Stimulated activated CD4-positive, alpha-beta T cell treated with anti-CD3 and anti-CD28 coated beads, Interleukin-4, amount 100 ng/mL, for 4 hours (primary cell): ENCODE measurements at regions not wholly inside any gene's neighbourhood (a gene's known extent, or its start where the extent isn't known, plus 50 kb on each side); places are given as distances from the start of the nearest gene placed in this dataset.
"Not testable (repeated sequence)": the region's sequence is repeated elsewhere in the genome, so short reads cannot be mapped to it uniquely, and the experiment has no call there.

Source experiments
- DNase-seq, 2 experiments: peaks; one replicate each; pipeline ENCODE4 v3.0.0-alpha.2; 2020

DNA sequence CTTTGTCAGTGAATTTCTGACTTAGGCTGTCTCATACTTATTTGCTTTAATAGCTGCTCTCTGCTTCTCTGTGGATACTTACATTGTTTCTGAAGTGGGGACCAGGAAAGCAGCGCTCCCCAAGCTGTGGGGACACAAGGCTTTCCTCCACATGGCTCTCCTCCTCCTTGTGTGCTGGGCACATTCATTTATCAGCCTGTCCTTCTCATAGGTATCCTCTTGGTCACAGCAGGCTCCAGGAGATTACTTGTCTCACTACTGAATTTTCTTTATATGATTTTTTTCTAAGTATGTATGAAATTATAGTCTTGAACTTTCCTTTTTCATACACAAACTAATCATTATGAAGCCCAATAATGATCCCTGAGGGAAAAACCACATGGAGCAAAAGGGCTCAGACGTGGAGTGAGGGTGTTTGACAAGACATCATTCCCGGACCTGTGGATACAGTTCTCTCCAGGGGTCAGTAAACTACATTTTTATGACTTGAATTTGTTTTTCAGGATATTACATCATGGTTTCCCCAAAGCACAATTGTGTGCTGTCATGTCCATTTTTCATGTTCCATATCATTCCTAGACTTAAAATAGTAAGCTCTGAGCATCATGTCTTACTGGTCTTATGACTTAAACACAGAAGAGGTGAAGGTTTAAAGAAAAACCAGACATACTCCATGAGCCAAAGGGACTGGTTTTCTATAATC lies 234.5 kb downstream of the PCSK1 start:
- DNase-seq, result no peak

DNA sequence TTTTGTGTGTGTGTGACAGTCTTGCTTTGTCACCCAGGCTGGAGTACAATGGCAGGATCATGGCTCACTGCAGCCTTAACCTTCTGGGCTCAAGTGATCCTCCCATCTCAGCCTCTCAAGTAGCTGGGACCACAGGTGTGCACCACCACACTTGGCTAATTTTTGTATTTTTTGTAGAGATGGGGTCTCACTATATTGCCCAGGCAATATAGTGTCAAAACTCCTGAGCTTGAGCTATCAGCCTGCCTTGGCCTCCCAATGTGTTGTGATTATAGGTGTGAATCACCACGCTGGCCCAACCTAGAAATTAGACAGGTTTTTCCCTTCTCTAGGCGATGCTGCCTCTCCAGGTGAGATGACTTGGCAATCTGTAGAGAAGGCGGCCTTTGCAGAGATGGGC lies 235.3 kb downstream of the PCSK1 start:
- not testable (repeated sequence) for DNase-seq

DNA sequence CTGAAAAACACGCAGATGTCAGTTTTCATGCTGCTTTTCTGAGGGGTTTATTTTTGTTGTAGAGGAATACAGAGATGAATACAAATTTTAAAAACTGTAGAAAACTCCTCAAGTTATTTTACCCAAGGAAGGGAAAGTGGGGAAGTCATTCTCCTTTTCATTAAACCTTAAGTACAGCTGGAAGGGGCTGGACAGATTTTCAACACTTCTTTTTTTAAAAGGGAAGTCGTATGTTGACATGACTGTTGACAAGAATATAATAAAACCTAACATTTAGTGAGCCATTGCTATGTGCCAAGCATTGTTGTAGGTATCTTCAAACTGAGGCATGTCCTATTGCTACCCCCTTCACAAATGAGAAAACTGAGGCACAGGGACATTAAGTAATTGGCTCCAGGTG lies 235.7 kb upstream of the ELL2 start:
- DNase-seq, result no peak

- no peak for DNase-seq
These were observed 235.2 kb upstream of the ELL2 start for GRCh38 chr5:96196890-96197289.

- no peak for DNase-seq
These were observed 234.8 kb upstream of the ELL2 start for GRCh38 chr5:96196407-96196806.

DNA sequence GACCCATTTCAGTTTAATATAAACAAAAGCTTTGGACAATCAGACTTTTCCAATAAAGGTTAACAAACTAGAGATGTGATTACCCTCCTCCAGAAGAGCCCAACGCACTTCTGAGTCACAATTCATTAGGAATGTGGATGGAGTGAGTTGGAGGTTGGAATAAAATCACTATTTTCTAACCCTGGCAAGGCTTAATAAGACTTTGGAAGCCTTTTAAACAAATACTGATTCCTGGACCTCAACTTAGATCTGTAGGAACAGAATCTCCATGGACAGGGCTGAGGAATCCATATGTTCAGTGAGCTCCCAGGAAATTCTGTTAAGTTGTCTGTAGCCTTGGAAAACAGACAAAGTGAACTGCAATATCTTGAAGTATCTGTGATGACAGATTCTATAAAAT lies 233.5 kb upstream of the ELL2 start:
- no peak for DNase-seq

DNA sequence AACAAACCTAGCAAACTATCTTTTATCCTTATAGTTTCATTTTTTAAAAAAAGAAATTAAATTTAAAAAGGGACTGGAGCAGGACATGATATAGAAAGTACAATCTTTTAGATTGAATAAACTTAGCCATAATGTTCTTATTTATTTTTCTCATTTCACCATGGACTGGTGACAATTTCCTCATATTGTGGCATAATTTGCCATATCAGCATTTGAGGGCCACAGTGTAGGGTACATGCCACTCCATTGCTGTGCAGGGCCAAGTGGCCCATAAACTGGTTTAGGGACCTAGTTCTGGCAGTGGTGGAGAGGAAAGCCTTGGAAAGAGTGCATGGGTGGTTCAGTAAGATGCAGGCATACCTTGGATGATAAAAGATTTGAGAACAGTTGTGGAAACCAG lies 232.9 kb upstream of the ELL2 start:
- DNase-seq, result no peak

DNA sequence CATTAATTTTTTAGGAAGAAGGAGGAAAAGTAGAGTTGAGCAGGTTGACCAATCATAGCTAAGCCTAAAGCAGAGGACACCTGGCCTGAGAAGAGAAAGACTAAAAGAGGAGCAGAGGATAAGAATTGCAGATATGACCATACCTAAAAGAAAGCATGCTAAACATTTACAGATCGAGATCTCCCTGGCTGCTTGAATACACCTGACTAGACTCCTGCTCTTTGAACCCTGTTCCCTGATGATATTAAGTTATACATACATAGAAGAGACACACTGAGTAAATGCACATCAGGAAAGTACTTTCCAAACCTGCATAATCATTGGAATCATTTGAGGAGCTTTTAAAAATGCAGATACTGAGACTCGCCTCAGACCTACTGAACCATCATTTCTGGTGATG lies 232.3 kb upstream of the ELL2 start:
- DNase-seq, result no peak

- DNase-seq, result no peak
These were observed 228.3 kb upstream of the ELL2 start for GRCh38 chr5:96189987-96190386.

- no peak for DNase-seq
These were observed 227.6 kb upstream of the ELL2 start for GRCh38 chr5:96189028-96189826.

- DNase-seq, result no peak
These were observed 225.8 kb upstream of the ELL2 start for GRCh38 chr5:96187309-96188027.

DNA sequence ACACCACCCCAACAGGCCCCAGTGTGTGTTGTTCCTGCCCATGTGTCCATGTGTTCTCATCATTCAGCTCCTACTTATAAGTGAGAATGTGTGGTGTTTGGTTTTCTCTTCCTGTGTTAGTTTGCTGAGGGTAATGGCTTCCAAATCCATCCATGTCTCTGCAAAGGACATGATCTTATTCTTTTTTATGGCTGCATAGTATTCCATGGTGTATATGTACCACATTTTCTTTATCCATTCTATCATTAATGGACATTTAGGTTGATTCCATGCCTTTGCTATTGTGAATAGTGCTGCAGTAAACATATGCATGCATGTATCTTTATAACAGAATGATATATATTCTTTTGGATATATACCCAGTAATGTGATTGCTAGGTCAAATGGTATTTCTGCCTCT lies 222.9 kb upstream of the ELL2 start:
- DNase-seq, result not testable (repeated sequence)

- DNase-seq, result no peak
These were observed 219.2 kb upstream of the ELL2 start for GRCh38 chr5:96180684-96181435.

- no peak for DNase-seq
These were observed 215.7 kb upstream of the ELL2 start for GRCh38 chr5:96177303-96177869.

DNA sequence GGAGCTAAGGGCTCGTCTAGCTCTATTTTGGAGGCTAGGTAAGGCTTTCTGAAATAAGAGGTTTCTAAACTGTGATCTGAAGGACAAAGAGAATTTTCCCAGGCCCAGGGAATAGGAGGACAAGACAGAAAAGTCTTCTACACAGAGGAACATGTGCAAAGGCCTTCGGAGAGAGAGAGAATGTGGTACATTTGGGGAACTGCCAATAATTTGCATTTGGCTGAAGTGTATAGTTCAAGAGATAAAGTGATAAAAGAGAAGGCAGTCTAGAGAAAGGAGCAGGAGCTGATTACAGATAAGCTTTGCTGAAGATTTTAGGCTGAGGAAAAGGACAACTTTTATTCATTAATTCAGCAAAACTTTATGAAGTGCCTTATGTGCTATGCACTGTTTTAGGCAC lies 214.4 kb upstream of the ELL2 start:
- DNase-seq, result no peak

GRCh38 chr5:96175090-96175489 lies 213.4 kb upstream of the ELL2 start:
- no peak for DNase-seq

DNA sequence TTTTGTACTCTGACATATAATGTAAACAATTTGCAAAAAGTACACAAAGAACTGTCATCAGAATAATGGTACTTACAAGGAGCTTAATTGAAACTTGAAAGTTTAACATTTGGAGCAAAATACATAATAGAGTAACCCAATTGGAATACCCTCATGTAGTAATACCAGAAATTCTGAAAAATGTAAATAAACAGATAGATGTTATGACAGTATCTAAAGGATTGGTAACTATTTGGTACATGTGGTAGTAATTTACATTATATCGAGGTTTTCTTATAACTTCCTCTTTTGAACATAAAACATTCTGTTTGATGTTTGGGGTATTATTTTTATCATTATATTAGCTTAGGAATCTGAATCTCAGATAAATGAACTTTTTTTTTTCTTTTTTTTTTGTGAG lies 211.7 kb upstream of the ELL2 start:
- DNase-seq, result no peak

DNA sequence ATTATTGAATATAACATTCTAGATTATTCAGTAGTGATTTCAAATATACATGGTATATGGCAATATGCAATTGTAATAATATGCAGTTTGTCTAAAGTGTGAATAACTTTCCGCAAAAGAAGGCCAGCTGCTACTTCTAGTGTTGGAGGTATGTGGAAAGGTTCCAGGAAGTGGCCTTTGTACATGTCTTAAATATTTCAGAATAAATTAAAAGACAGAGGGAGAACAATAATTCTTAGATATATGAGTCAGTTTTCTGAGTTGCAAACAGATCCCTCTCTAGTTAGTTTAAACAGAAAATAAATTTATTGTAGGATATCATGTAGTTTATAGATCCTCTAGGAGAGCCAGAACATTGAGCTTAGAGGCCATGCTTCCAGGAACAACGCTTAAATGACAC lies 210.8 kb upstream of the ELL2 start:
- DNase-seq, result no peak

- DNase-seq, result not testable (repeated sequence)
These were observed 210.3 kb upstream of the ELL2 start for GRCh38 chr5:96171973-96172372.

- DNase-seq, result not testable (repeated sequence)
These were observed 209.0 kb upstream of the ELL2 start for GRCh38 chr5:96170481-96171125.

- DNase-seq, result not testable (repeated sequence)
These were observed 207.2 kb upstream of the ELL2 start for GRCh38 chr5:96168833-96169232.

DNA sequence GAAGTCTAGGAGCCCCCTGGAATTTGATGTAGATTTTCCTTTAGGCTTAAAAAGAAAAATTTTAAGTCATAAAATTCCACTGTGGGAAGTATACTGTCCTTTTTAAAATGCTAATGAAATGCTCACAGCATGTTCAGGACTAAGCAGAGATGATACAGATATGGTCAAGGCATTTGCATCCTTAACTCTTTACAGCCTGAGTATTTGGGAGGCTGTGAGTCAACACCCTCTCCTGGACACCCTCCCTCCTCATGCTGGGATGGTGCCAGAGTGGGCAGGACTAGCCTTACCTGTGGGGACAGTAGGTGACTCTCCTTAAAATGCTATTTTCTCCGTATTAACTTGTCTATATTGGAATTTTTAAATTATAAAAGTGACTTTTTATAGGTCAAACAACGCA lies 197.4 kb upstream of the ELL2 start:
- DNase-seq, result no peak
